Endodermal cell (in vitro differentiated cells): ENCODE measurements at regions not wholly inside any gene's neighbourhood (a gene's known extent, or its start where the extent isn't known, plus 50 kb on each side); places are given as distances from the start of the nearest gene placed in this dataset.

Experiments
- DNase-seq: peaks from one replicate; pipeline ENCODE4 v3.0.0-alpha.2; 2017
- H3K27ac ChIP-seq: 2 replicates; pipeline ENCODE4 v1.5.1; 2013; ENCODE audit warnings: mild to moderate bottlenecking, low read depth, low read length, moderate library complexity
- H3K27me3 ChIP-seq: 2 replicates; pipeline ENCODE4 v1.6.1; 2013; ENCODE audit warnings: mild to moderate bottlenecking, low read length, moderate library complexity; ENCODE audit not compliant: insufficient read depth, control insufficient read depth, poor library complexity, severe bottlenecking
- H3K36me3 ChIP-seq: 2 replicates; pipeline ENCODE4 v1.7.0; 2013; ENCODE audit warnings: mild to moderate bottlenecking, low read length, moderate library complexity; ENCODE audit not compliant: control insufficient read depth, insufficient read depth
- H3K4me1 ChIP-seq: one replicate; pipeline ENCODE4 v1.7.0; 2013; ENCODE audit warnings: low read length; ENCODE audit not compliant: control insufficient read depth, insufficient read depth
- H3K4me3 ChIP-seq: 2 replicates; pipeline ENCODE4 v1.5.1; 2013; ENCODE audit warnings: mild to moderate bottlenecking, low read length, moderate library complexity
- H3K9ac ChIP-seq: 2 replicates; pipeline ENCODE4 v1.6.1; 2013; ENCODE audit warnings: mild to moderate bottlenecking, low read length, moderate library complexity; ENCODE audit not compliant: poor library complexity, severe bottlenecking; ENCODE audit errors: extremely low read depth
- H3K9me3 ChIP-seq: 2 replicates; pipeline ENCODE4 v1.6.1; 2013; ENCODE audit warnings: mild to moderate bottlenecking, low read length, moderate library complexity; ENCODE audit not compliant: control insufficient read depth
- H3K27ac Mint-ChIP-seq: 2 replicates; pipeline ENCODE4 v1.8.0; 2020; ENCODE audit warnings: mixed read lengths
- H3K27me3 Mint-ChIP-seq: 2 replicates; pipeline ENCODE4 v1.8.0; 2021; ENCODE audit warnings: mild to moderate bottlenecking, mixed read lengths; ENCODE audit not compliant: insufficient read depth
- H3K36me3 Mint-ChIP-seq: 2 replicates; pipeline ENCODE4 v1.8.0; 2020; ENCODE audit warnings: low read depth, mixed read lengths
- H3K4me1 Mint-ChIP-seq: 2 replicates; pipeline ENCODE4 v1.8.0; 2020; ENCODE audit warnings: mixed read lengths
- H3K4me3 Mint-ChIP-seq: 2 replicates; pipeline ENCODE4 v1.8.0; 2020; ENCODE audit warnings: mild to moderate bottlenecking, moderate library complexity, mixed read lengths
- H3K9me3 Mint-ChIP-seq: 2 replicates; pipeline ENCODE4 v1.8.0; 2020; ENCODE audit warnings: mild to moderate bottlenecking, mixed read lengths
- WGBS, 2 experiments: methylation state at CpG; one replicate each; pipeline versions ENCODE4 v1.1.5 to v1.1.7; 2013; ENCODE audit warnings: missing lambda C conversion rate in 2 of 2, mixed read lengths in 1 of 2; ENCODE audit not compliant: insufficient coverage in 1 of 2, insufficient read length in 1 of 2; 5-methylcytosine and 5-hydroxymethylcytosine counted together
- TF ChIP-seq, protein P1 (sequence below): fragments of 200-600 bp; sonication (generic); conservative IDR thresholded peaks from 2 replicates; pipeline ENCODE4 v1.5.0; 2021; ENCODE audit warnings: antibody characterized with exemption, mild to moderate bottlenecking

GRCh38 chr2:144830543-144830942 is 310.6 kb upstream of the ZEB2 start:
- Mint-ChIP-seq H3K36me3 (no peaks in the 10 kb centered on the region), H3K27me3 (peaks cover 2% of the 10 kb centered on the region), H3K27ac (no peak overlapping the region), H3K4me3 (no peak overlapping the region), H3K9me3 (no peaks in the 10 kb centered on the region), H3K4me1 (no peaks in the 10 kb centered on the region)
- Histone ChIP-seq H3K9ac (no peak overlapping the region), H3K27me3 (no peaks in the 10 kb centered on the region), H3K4me1 (no peaks in the 10 kb centered on the region), H3K9me3 (no peaks in the 10 kb centered on the region), H3K27ac (no peak overlapping the region), H3K36me3 (no peaks in the 10 kb centered on the region), H3K4me3 (no peak overlapping the region)
- 81 to 86% methylated on average over 3 of the region's 3 CpGs for WGBS, 2 experiments
- no peak for DNase-seq
- TF ChIP-seq, protein P1, sequence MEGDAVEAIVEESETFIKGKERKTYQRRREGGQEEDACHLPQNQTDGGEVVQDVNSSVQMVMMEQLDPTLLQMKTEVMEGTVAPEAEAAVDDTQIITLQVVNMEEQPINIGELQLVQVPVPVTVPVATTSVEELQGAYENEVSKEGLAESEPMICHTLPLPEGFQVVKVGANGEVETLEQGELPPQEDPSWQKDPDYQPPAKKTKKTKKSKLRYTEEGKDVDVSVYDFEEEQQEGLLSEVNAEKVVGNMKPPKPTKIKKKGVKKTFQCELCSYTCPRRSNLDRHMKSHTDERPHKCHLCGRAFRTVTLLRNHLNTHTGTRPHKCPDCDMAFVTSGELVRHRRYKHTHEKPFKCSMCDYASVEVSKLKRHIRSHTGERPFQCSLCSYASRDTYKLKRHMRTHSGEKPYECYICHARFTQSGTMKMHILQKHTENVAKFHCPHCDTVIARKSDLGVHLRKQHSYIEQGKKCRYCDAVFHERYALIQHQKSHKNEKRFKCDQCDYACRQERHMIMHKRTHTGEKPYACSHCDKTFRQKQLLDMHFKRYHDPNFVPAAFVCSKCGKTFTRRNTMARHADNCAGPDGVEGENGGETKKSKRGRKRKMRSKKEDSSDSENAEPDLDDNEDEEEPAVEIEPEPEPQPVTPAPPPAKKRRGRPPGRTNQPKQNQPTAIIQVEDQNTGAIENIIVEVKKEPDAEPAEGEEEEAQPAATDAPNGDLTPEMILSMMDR: no peak

- 95 to 100% methylated on average over 2 of the region's 2 CpGs for WGBS, 2 experiments
- Histone ChIP-seq H3K36me3 (no peaks in the 10 kb centered on the region), H3K27me3 (no peaks in the 10 kb centered on the region), H3K4me1 (no peaks in the 10 kb centered on the region), H3K9ac (no peak overlapping the region), H3K4me3 (no peak overlapping the region), H3K9me3 (no peaks in the 10 kb centered on the region), H3K27ac (no peak overlapping the region)
- Mint-ChIP-seq H3K27me3 (peaks cover 2% of the 10 kb centered on the region), H3K27ac (no peak overlapping the region), H3K4me1 (no peaks in the 10 kb centered on the region), H3K36me3 (no peaks in the 10 kb centered on the region), H3K4me3 (no peak overlapping the region), H3K9me3 (no peaks in the 10 kb centered on the region)
- TF ChIP-seq, protein P1: no peak
- DNase-seq: no peak
These were observed 307.5 kb upstream of the ZEB2 start for GRCh38 chr2:144827404-144827803.

DNA sequence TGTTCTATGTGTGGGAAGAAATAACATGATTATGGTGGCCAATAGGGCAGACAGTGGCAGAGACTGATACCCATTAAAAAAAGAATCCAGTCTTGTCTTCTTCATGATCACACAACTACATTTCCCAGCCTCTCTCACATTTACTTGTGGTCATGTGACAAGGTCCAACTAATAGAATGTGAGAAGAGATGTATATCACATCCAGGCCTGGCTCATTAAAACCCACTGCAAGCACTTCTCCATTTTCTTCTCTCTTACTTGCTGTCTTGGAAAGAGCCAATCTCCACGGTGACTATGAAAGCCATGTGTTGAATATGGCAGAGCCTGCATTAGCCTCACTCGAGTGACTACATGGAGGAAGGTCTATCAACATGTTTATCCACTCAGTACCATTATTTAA is 306.2 kb upstream of the ZEB2 start:
- no peaks in the 10 kb centered on the region for H3K36me3 Mint-ChIP-seq
- Histone ChIP-seq H3K36me3 (no peaks in the 10 kb centered on the region), H3K9ac (no peak overlapping the region), H3K4me1 (no peaks in the 10 kb centered on the region), H3K27me3 (no peaks in the 10 kb centered on the region), H3K9me3 (no peaks in the 10 kb centered on the region), H3K27ac (no peak overlapping the region), H3K4me3 (no peak overlapping the region)
- 48 to 100% methylated on average over 1 to 2 of the region's 2 CpGs for WGBS, 2 experiments
- TF ChIP-seq, protein P1: no peak
- H3K4me1 Mint-ChIP-seq: no peaks in the 10 kb centered on the region
- no peaks in the 10 kb centered on the region for H3K9me3 Mint-ChIP-seq
- H3K27me3 Mint-ChIP-seq: no peaks in the 10 kb centered on the region
- no peak overlapping the region for H3K4me3 Mint-ChIP-seq
- no peak overlapping the region for H3K27ac Mint-ChIP-seq
- no peak for DNase-seq
